ENCODE measurements at regions not wholly inside any gene's neighbourhood (a gene's known extent, or its start where the extent isn't known, plus 50 kb on each side); places are given as distances from the start of the nearest gene placed in this dataset.

- 71 to 94% methylated on average over 5 of the region's 5 CpGs for WGBS, 2 donors
These were observed 252.5 kb downstream of the LRFN2 start for GRCh38 chr6:40334496-40335270.

GRCh38 chr6:40331545-40331944 lies 255.6 kb downstream of the LRFN2 start:
- TF ChIP-seq CTCF (IDR thresholded peaks at IDR 0.05) = no peak
- Histone ChIP-seq H3K4me3 (no peak overlapping the region), H3K9me3 (no peaks in the 10 kb centered on the region), H3K4me1 (no peaks in the 10 kb centered on the region), H3K27me3 (no peaks in the 10 kb centered on the region), H3K36me3 (replicated peaks in 1 of 2; ENCODE audit: insufficient read depth in 1 of 2, low read depth in 2 of 2) (no peaks in the 10 kb centered on the region), H3K27ac (no peak overlapping the region)
- intact Hi-C loops (cut with DNase I) = loop anchor here (10.0 kb wide), 1 partner anchor 253 kb away; the partner anchor contains the start of gene LRFN2
- ATAC-seq (no peak), DNase-seq (no peak)
- 63 to 81% methylated on average over 3 of the region's 3 CpGs for WGBS, 2 donors

More at GRCh38 chr6:40334496-40335270, 252.5 kb downstream of the LRFN2 start:
- H3K9me3 ChIP-seq = no peaks in the 10 kb centered on the region
- ATAC-seq (no peak), DNase-seq (no peak)
- no peaks in the 10 kb centered on the region for H3K36me3 ChIP-seq (replicated peaks in 1 of 2; ENCODE audit: insufficient read depth in 1 of 2, low read depth in 2 of 2)
- intact Hi-C loops (cut with DNase I) = loop anchor here (10.0 kb wide), 1 partner anchor 250 kb away; the partner anchor contains the start of gene LRFN2
- H3K27ac ChIP-seq = no peak overlapping the region
- H3K4me1 ChIP-seq = no peaks in the 10 kb centered on the region
- no peaks in the 10 kb centered on the region for H3K27me3 ChIP-seq
- H3K4me3 ChIP-seq = no peak overlapping the region
- TF ChIP-seq CTCF (IDR thresholded peaks at IDR 0.05) (no peak), POLR2A (IDR thresholded peaks at IDR 0.05) (no peak)

- WGBS, 2 donors = 55 to 80% methylated on average over 2 to 4 of the region's 4 CpGs
- intact Hi-C loops (cut with DNase I) = loop anchor here (10.0 kb wide), 1 partner anchor 254 kb away; the partner anchor contains the start of gene LRFN2
- TF ChIP-seq CTCF (IDR thresholded peaks at IDR 0.05) (no peak), POLR2A (IDR thresholded peaks at IDR 0.05) (no peak)
These were observed 256.9 kb downstream of the LRFN2 start for GRCh38 chr6:40330301-40330721.

GRCh38 chr6:40328986-40329545 lies 258.1 kb downstream of the LRFN2 start:
- no peak overlapping the region for H3K27ac ChIP-seq
- H3K4me1 ChIP-seq = peaks cover 7% of the 10 kb centered on the region
- no peak for TF ChIP-seq CTCF (IDR thresholded peaks at IDR 0.05)
- no peak for TF ChIP-seq POLR2A (IDR thresholded peaks at IDR 0.05)
- no peaks in the 10 kb centered on the region for H3K9me3 ChIP-seq
- WGBS, 2 donors = 87 to 89% methylated on average over 4 of the region's 4 CpGs
- ATAC-seq (no peak), DNase-seq (no peak)
- intact Hi-C loops (cut with DNase I) = no loop called here
- no peak overlapping the region for H3K4me3 ChIP-seq
- H3K36me3 ChIP-seq (replicated peaks in 1 of 2; ENCODE audit: insufficient read depth in 1 of 2, low read depth in 2 of 2) = no peaks in the 10 kb centered on the region
- no peaks in the 10 kb centered on the region for H3K27me3 ChIP-seq

More at GRCh38 chr6:40330301-40330721, 256.9 kb downstream of the LRFN2 start:
- Histone ChIP-seq H3K4me3 (no peak overlapping the region), H3K9me3 (no peaks in the 10 kb centered on the region), H3K27ac (no peak overlapping the region), H3K27me3 (no peaks in the 10 kb centered on the region), H3K36me3 (replicated peaks in 1 of 2; ENCODE audit: insufficient read depth in 1 of 2, low read depth in 2 of 2) (no peaks in the 10 kb centered on the region), H3K4me1 (no peaks in the 10 kb centered on the region)
- DNase-seq (no peak), ATAC-seq (no peak)
